ENCODE measurements at regions not wholly inside any gene's neighbourhood (a gene's known extent, or its start where the extent isn't known, plus 50 kb on each side); places are given as distances from the start of the nearest gene placed in this dataset.

DNA sequence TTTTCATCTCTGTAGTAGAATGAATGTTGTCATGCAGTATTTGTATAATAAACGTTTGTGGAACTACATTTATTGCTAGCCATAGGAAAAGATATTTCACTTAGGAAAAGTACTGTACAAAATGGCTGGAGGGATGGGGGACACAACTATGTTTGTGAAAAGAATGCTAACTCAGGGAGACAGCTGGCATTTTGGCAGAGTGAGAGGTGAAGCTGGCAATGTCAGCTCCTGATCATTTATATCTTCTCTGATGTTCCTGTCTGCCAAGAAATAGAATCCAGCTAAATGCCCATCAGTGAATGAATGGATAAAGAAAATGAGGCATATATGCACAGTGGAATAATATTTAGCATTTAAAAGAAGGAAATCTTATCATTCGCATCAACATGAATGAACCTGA lies 313.0 kb upstream of the IRAK1BP1 start:
- TF ChIP-seq, protein P1, sequence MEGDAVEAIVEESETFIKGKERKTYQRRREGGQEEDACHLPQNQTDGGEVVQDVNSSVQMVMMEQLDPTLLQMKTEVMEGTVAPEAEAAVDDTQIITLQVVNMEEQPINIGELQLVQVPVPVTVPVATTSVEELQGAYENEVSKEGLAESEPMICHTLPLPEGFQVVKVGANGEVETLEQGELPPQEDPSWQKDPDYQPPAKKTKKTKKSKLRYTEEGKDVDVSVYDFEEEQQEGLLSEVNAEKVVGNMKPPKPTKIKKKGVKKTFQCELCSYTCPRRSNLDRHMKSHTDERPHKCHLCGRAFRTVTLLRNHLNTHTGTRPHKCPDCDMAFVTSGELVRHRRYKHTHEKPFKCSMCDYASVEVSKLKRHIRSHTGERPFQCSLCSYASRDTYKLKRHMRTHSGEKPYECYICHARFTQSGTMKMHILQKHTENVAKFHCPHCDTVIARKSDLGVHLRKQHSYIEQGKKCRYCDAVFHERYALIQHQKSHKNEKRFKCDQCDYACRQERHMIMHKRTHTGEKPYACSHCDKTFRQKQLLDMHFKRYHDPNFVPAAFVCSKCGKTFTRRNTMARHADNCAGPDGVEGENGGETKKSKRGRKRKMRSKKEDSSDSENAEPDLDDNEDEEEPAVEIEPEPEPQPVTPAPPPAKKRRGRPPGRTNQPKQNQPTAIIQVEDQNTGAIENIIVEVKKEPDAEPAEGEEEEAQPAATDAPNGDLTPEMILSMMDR (IDR thresholded peaks at IDR 0.05; ENCODE audit: borderline replicate concordance, extremely low read depth, low read length, poor library complexity, severe bottlenecking): no peak
- no peak for TF ChIP-seq EZH2 (IDR thresholded peaks at IDR 0.05; ENCODE audit: borderline replicate concordance, low read depth, low read length, severe bottlenecking)

Data from DND-41 (cell line).